ENCODE measurements at regions not wholly inside any gene's neighbourhood (a gene's known extent, or its start where the extent isn't known, plus 50 kb on each side); places are given as distances from the start of the nearest gene placed in this dataset.
"Not testable (repeated sequence)": the region's sequence is repeated elsewhere in the genome, so short reads cannot be mapped to it uniquely, and the experiment has no call there.

- Histone ChIP-seq H3K36me3 (no peaks in the 10 kb centered on the region), H3K4me3 (no peak overlapping the region), H3K4me1 (no peaks in the 10 kb centered on the region), H3K27ac (no peak overlapping the region), H3K9me3 (no peaks in the 10 kb centered on the region), H3K27me3 (no peaks in the 10 kb centered on the region)
- no peak for DNase-seq (ENCODE audit: low spot score)
- TF ChIP-seq CTCF (IDR thresholded peaks at IDR 0.05) = no peak
These were observed 268.2 kb upstream of the DAAM1 start for GRCh38 chr14:58920230-58920629.

- H3K4me1 ChIP-seq; H3K9me3 ChIP-seq; H3K4me3 ChIP-seq; DNase-seq (ENCODE audit: low spot score); H3K36me3 ChIP-seq; H3K27me3 ChIP-seq; H3K27ac ChIP-seq: not testable (repeated sequence)
These were observed 266.1 kb upstream of the DAAM1 start for GRCh38 chr14:58922201-58922940.

- no peak for TF ChIP-seq CTCF (IDR thresholded peaks at IDR 0.05)
- Histone ChIP-seq H3K27me3 (no peaks in the 10 kb centered on the region), H3K9me3 (no peaks in the 10 kb centered on the region), H3K27ac (no peak overlapping the region), H3K36me3 (no peaks in the 10 kb centered on the region), H3K4me3 (no peak overlapping the region), H3K4me1 (no peaks in the 10 kb centered on the region)
- DNase-seq (ENCODE audit: low spot score) = no peak
These were observed 264.6 kb upstream of the DAAM1 start for GRCh38 chr14:58923751-58924405.

GRCh38 chr14:58941629-58942028, 246.8 kb upstream of the DAAM1 start:
- Histone ChIP-seq H3K4me1 (no peaks in the 10 kb centered on the region), H3K4me3 (no peak overlapping the region), H3K9me3 (no peaks in the 10 kb centered on the region), H3K27me3 (no peaks in the 10 kb centered on the region), H3K27ac (no peak overlapping the region), H3K36me3 (no peaks in the 10 kb centered on the region)
- no peak for TF ChIP-seq CTCF (IDR thresholded peaks at IDR 0.05)
- DNase-seq (ENCODE audit: low spot score) = no peak

- no peaks in the 10 kb centered on the region for H3K36me3 ChIP-seq
- DNase-seq (ENCODE audit: low spot score) = no peak
These were observed 246.0 kb upstream of the DAAM1 start for GRCh38 chr14:58942516-58942915.

More at GRCh38 chr14:58942516-58942915, 246.0 kb upstream of the DAAM1 start:
- Histone ChIP-seq H3K4me1 (no peaks in the 10 kb centered on the region), H3K27me3 (no peaks in the 10 kb centered on the region), H3K27ac (no peak overlapping the region), H3K9me3 (no peaks in the 10 kb centered on the region), H3K4me3 (no peak overlapping the region)
- TF ChIP-seq CTCF (IDR thresholded peaks at IDR 0.05) = no peak

All from right atrium auricular region (tissue), 2 donors.